GM23338 (cell line): ENCODE measurements at regions not wholly inside any gene's neighbourhood (a gene's known extent, or its start where the extent isn't known, plus 50 kb on each side); places are given as distances from the start of the nearest gene placed in this dataset.

Source experiments
- CREB1 ChIP-seq: fragments of 250-450 bp; sonication (Bioruptor Pico); IDR thresholded peaks from 2 replicates; pipeline ENCODE4 v1.5.0; 2020; ENCODE audit warnings: low read depth, mild to moderate bottlenecking, moderate library complexity
- EZH2 ChIP-seq: fragments of 200-600 bp; sonication (generic); IDR thresholded peaks from one replicate; pipeline ENCODE4 v1.8.0; 2017; ENCODE audit warnings: antibody characterized with exemption, mild to moderate bottlenecking, low read depth; ENCODE audit not compliant: unreplicated experiment
- EZH2phosphoT487 ChIP-seq: fragments of 200-600 bp; sonication (generic); IDR thresholded peaks from one replicate; pipeline ENCODE4 v1.8.1; 2018; ENCODE audit warnings: antibody characterized with exemption; ENCODE audit not compliant: unreplicated experiment
- JUNB ChIP-seq: IDR thresholded peaks from one replicate; pipeline ENCODE4 v1.6.1; 2016; ENCODE audit warnings: antibody characterized with exemption; ENCODE audit not compliant: unreplicated experiment
- POLR2AphosphoS5 ChIP-seq: IDR thresholded peaks from 2 replicates; pipeline ENCODE4 v1.6.1; 2016; ENCODE audit warnings: antibody characterized with exemption, low read depth
- ZNF114 ChIP-seq: fragments of 250-450 bp; sonication (Bioruptor Pico); IDR thresholded peaks from 2 replicates; pipeline ENCODE4 v1.5.0; 2020; ENCODE audit warnings: mild to moderate bottlenecking, moderate library complexity
- TF ChIP-seq, protein P1 (sequence below), 2 experiments: fragments of 200-600 bp in 1 of 2; sonication (generic) in 1 of 2; conservative IDR thresholded peaks; 2 replicates each; pipeline versions ENCODE4 v1.5.1 to v1.6.1; 2016 to 2017; ENCODE audit warnings: antibody characterized with exemption in 2 of 2, low read depth in 2 of 2, mild to moderate bottlenecking in 2 of 2, moderate library complexity in 1 of 2
- TF ChIP-seq, protein P2 (sequence below): IDR thresholded peaks from one replicate; pipeline ENCODE4 v1.6.1; 2018; ENCODE audit warnings: antibody characterized with exemption; ENCODE audit not compliant: unreplicated experiment

DNA sequence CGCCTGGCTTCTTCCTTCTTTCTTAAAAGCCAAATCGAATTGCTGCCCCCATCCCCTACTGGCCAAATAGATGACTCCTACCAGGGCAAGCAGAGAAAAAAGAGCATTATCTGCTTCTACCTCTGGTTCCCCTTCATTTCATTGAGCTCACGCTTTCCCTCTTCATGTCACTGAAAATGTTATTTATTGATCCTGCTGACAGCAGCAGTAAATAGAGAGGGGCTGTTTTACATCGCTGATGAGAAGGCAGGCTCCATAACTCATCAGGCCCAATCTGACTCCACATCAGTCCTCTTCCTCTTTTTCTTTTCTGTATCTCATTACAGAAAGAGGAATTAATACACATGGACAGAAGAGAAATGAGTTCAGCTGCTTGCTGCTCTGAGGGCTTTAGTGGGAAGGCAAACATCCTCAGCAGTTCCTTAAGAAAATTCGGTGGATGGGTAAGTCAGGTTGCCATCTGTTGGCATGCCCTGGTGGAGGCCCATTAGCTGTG is 904.1 kb downstream of the KCNMA1 start:
- TF ChIP-seq EZH2 (no peak), EZH2phosphoT487 (no peak), ZNF114 (CRISPR knock-in tag) (no peak), POLR2AphosphoS5 (no peak), CREB1 (CRISPR knock-in tag) (no peak), JUNB (no peak)
- TF ChIP-seq, protein P1, sequence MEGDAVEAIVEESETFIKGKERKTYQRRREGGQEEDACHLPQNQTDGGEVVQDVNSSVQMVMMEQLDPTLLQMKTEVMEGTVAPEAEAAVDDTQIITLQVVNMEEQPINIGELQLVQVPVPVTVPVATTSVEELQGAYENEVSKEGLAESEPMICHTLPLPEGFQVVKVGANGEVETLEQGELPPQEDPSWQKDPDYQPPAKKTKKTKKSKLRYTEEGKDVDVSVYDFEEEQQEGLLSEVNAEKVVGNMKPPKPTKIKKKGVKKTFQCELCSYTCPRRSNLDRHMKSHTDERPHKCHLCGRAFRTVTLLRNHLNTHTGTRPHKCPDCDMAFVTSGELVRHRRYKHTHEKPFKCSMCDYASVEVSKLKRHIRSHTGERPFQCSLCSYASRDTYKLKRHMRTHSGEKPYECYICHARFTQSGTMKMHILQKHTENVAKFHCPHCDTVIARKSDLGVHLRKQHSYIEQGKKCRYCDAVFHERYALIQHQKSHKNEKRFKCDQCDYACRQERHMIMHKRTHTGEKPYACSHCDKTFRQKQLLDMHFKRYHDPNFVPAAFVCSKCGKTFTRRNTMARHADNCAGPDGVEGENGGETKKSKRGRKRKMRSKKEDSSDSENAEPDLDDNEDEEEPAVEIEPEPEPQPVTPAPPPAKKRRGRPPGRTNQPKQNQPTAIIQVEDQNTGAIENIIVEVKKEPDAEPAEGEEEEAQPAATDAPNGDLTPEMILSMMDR (conservative IDR thresholded peaks at IDR 0.05; ENCODE audit: low read depth in 2 of 2), result no peak
- TF ChIP-seq, protein P2, sequence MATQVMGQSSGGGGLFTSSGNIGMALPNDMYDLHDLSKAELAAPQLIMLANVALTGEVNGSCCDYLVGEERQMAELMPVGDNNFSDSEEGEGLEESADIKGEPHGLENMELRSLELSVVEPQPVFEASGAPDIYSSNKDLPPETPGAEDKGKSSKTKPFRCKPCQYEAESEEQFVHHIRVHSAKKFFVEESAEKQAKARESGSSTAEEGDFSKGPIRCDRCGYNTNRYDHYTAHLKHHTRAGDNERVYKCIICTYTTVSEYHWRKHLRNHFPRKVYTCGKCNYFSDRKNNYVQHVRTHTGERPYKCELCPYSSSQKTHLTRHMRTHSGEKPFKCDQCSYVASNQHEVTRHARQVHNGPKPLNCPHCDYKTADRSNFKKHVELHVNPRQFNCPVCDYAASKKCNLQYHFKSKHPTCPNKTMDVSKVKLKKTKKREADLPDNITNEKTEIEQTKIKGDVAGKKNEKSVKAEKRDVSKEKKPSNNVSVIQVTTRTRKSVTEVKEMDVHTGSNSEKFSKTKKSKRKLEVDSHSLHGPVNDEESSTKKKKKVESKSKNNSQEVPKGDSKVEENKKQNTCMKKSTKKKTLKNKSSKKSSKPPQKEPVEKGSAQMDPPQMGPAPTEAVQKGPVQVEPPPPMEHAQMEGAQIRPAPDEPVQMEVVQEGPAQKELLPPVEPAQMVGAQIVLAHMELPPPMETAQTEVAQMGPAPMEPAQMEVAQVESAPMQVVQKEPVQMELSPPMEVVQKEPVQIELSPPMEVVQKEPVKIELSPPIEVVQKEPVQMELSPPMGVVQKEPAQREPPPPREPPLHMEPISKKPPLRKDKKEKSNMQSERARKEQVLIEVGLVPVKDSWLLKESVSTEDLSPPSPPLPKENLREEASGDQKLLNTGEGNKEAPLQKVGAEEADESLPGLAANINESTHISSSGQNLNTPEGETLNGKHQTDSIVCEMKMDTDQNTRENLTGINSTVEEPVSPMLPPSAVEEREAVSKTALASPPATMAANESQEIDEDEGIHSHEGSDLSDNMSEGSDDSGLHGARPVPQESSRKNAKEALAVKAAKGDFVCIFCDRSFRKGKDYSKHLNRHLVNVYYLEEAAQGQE, result no peak
